HepG2 (cell line): ENCODE measurements at regions not wholly inside any gene's neighbourhood (a gene's known extent, or its start where the extent isn't known, plus 50 kb on each side); places are given as distances from the start of the nearest gene placed in this dataset.

Experiments
- ATAC-seq: fragments of 200-7000 bp; cut with Tn5 transposase; 3 replicates; pipeline ENCODE4 v1.9.1; 2020; ENCODE audit warnings: mild to moderate bottlenecking, moderate library complexity
- BruUV-seq: library from RNA; stranded (reverse); fragments of 400-500 nt; replicated peaks from 2 replicates; lab custom pipeline; 2021; lab: Mats Ljungman, UMichigan
- CTCF ChIA-PET: fragments of 300-600 bp; formaldehyde crosslinking; extraction: SDS; loops from one replicate; lab custom pipeline; 2021; ENCODE audit warnings: low total read pairs, inconsistent platforms, low intra/inter-chr PET ratio; lab: Yijun Ruan, JAX
- POLR2A ChIA-PET: fragments of 350-600 bp; sonication (Branson Sonifier 250); formaldehyde crosslinking; loops from one replicate; lab custom pipeline; 2020; ENCODE audit warnings: antibody characterized with exemption, inconsistent platforms; lab: Yijun Ruan, JAX
- DNase-seq: peaks from one replicate; pipeline ENCODE4 v3.0.0-alpha.2; 2015; ENCODE audit warnings: low spot score
- FAIRE-seq: peaks from 3 replicates; lab custom pipeline; 2011; peaks lifted over from hg19 to GRCh38; lab: Jason Lieb, UNC
- H2AFZ ChIP-seq: one replicate; pipeline ENCODE4 v1.6.1; 2011; ENCODE audit warnings: low read length, inconsistent platforms
- H3K27ac ChIP-seq: fragments of 300-600 bp; 3 replicates; pipeline ENCODE4 v1.8.0; 2011; ENCODE audit warnings: mixed run types, mild to moderate bottlenecking, mixed read lengths, low read length, inconsistent platforms; ENCODE audit not compliant: insufficient read depth; ENCODE audit errors: extremely low read length
- H3K27me3 ChIP-seq, 2 experiments: fragments of 200-600 bp in 1 of 2; 2 replicates in 1 of 2; 3 replicates in 1 of 2; pipeline versions ENCODE4 v1.6.0 to v1.8.0; 2011; ENCODE audit warnings: low read length in 2 of 2, mild to moderate bottlenecking in 2 of 2, moderate library complexity in 2 of 2, inconsistent platforms in 1 of 2; ENCODE audit not compliant: insufficient read depth in 2 of 2, control insufficient read depth in 1 of 2
- H3K36me3 ChIP-seq, 2 experiments: fragments of 200-600 bp in 1 of 2; replicated peaks in 1 of 2; 2 replicates in 1 of 2; 3 replicates in 1 of 2; pipeline versions ENCODE4 v1.5.1 to v1.8.0; 2011; ENCODE audit warnings: low read length in 2 of 2, inconsistent platforms in 1 of 2; ENCODE audit not compliant: insufficient read depth in 2 of 2, control insufficient read depth in 1 of 2
- H3K4me1 ChIP-seq: 2 replicates; pipeline ENCODE4 v1.5.1; 2012; ENCODE audit warnings: low read length, inconsistent platforms; ENCODE audit not compliant: insufficient read depth
- H3K4me2 ChIP-seq: 2 replicates; pipeline ENCODE4 v1.6.0; 2011; ENCODE audit warnings: low read depth, low read length, inconsistent platforms
- H3K4me3 ChIP-seq, 3 experiments: fragments of 200-600 bp in 1 of 3; sonication (generic), shearing (Covaris generic) in 1 of 3; replicated peaks in 1 of 3; 2 replicates each; pipeline ENCODE4 v1.5.1; 2011 to 2016; ENCODE audit warnings: low read length in 3 of 3, inconsistent platforms in 2 of 3, low read depth in 2 of 3, mild to moderate bottlenecking in 2 of 3, control low read depth in 1 of 3, mixed read lengths in 1 of 3; ENCODE audit not compliant: insufficient read depth in 1 of 3
- H3K79me2 ChIP-seq: one replicate; pipeline ENCODE4 v1.6.1; 2011; ENCODE audit warnings: low read length, inconsistent platforms; ENCODE audit not compliant: insufficient read depth
- H3K9ac ChIP-seq: 2 replicates; pipeline ENCODE4 v1.6.0; 2011; ENCODE audit warnings: mild to moderate bottlenecking, low read depth, low read length, inconsistent platforms; ENCODE audit not compliant: insufficient read depth
- H3K9me3 ChIP-seq: 2 replicates; pipeline ENCODE4 v1.5.1; 2012; ENCODE audit warnings: mild to moderate bottlenecking, low read length
- H4K20me1 ChIP-seq: 2 replicates; pipeline ENCODE4 v1.6.0; 2011; ENCODE audit warnings: inconsistent platforms, mild to moderate bottlenecking, low read length, moderate library complexity; ENCODE audit not compliant: insufficient read depth
- ERF ChIP-seq: IDR thresholded peaks from 2 replicates; pipeline ENCODE4 v1.6.1; 2018; ENCODE audit warnings: missing biosample characterization, missing genetic modification reagents
- ETS1 ChIP-seq: sonication (generic); formaldehyde crosslinking; IDR thresholded peaks from 2 replicates; pipeline ENCODE4 v1.4.0; 2020; ENCODE audit warnings: missing genetic modification reagents
- FOSL2 ChIP-seq: sonication (generic); formaldehyde crosslinking; IDR thresholded peaks from 2 replicates; pipeline ENCODE4 v1.4.0; 2020; ENCODE audit warnings: missing genetic modification reagents
- FOXP4 ChIP-seq: sonication (generic); formaldehyde crosslinking; IDR thresholded peaks from 2 replicates; pipeline ENCODE4 v1.4.0; 2020; ENCODE audit warnings: missing genetic modification reagents
- KDM5B ChIP-seq: sonication (generic); formaldehyde crosslinking; IDR thresholded peaks from 2 replicates; pipeline ENCODE4 v1.4.0; 2020; ENCODE audit warnings: missing genetic modification reagents, mild to moderate bottlenecking, borderline replicate concordance
- NFYC ChIP-seq: IDR thresholded peaks from 2 replicates; pipeline ENCODE4 v1.6.1; 2016; ENCODE audit warnings: missing genetic modification reagents, missing compliant biosample characterization
- RORA ChIP-seq: sonication (generic); formaldehyde crosslinking; IDR thresholded peaks from 2 replicates; pipeline ENCODE4 v1.5.0; 2020; ENCODE audit warnings: mild to moderate bottlenecking, missing genetic modification reagents, moderate library complexity
- ZBTB46 ChIP-seq: sonication (generic); formaldehyde crosslinking; IDR thresholded peaks from 2 replicates; pipeline ENCODE4 v1.4.0; 2020; ENCODE audit warnings: mild to moderate bottlenecking, missing genetic modification reagents, borderline replicate concordance
- ZNF775 ChIP-seq: sonication (generic); formaldehyde crosslinking; IDR thresholded peaks from 2 replicates; pipeline ENCODE4 v1.4.0; 2020; ENCODE audit warnings: missing genetic modification reagents, mild to moderate bottlenecking, moderate library complexity, borderline replicate concordance
- WGBS: methylation state at CpG from one replicate; pipeline ENCODE4 v1.1.6; 2017; ENCODE audit warnings: low lambda C conversion rate; 5-methylcytosine and 5-hydroxymethylcytosine counted together
- in situ Hi-C: cut with HindIII; loops from 2 replicates; pipeline ENCODE4 v1.10.0; 2017; ENCODE audit warnings: low pct_unique_long_range_greater_than_20kb; ENCODE audit not compliant: extremely low pct_ligation_motif_present
- intact Hi-C: fragments of 100-400 bp; cut with micrococcal nuclease; formaldehyde crosslinking; loops from one replicate; pipeline ENCODE4 v1.10.0; 2022; ENCODE audit not compliant: unreplicated experiment

GRCh38 chr3:74801924-74802323, 187.5 kb upstream of the CNTN3 start (continued):
- TF ChIP-seq ZBTB46 (CRISPR knock-in tag) (no peak), ERF (CRISPR knock-in tag) (no peak), FOXP4 (CRISPR knock-in tag) (no peak), ZNF775 (CRISPR knock-in tag) (no peak), NFYC (CRISPR knock-in tag) (no peak), ETS1 (CRISPR knock-in tag) (no peak), KDM5B (CRISPR knock-in tag) (no peak)
- TF ChIP-seq, all 625 proteins: peak for 0

GRCh38 chr3:74789111-74789510, 174.7 kb upstream of the CNTN3 start:
- no peaks in the 10 kb centered on the region for H3K4me1 ChIP-seq
- in situ Hi-C loops (no loop called here), intact Hi-C loops (no loop called here)
- POLR2A ChIA-PET = no interaction called here
- no peak overlapping the region for H3K4me2 ChIP-seq
- CTCF ChIA-PET = no interaction called here
- TF ChIP-seq FOSL2 (CRISPR knock-in tag) = peak; percentile 78
- TF ChIP-seq RORA = no peak
- 0% methylated on average over 3 of the region's 3 CpGs for WGBS
- no peak overlapping the region for H2AFZ ChIP-seq
- H3K27ac ChIP-seq = no peak overlapping the region
- H3K79me2 ChIP-seq = no peaks in the 10 kb centered on the region
- H3K36me3 ChIP-seq = no peaks in the 10 kb centered on the region
- no peak for FAIRE-seq
- no peak overlapping the region for H3K4me3 ChIP-seq
- no peak overlapping the region for H3K9ac ChIP-seq
- no peak for ATAC-seq
- DNase-seq = peak; percentile 26
- H3K9me3 ChIP-seq = peaks cover 25% of the 10 kb centered on the region
- no peaks in the 10 kb centered on the region for H3K27me3 ChIP-seq
- BruUV-seq = no TSS peak
- no peaks in the 10 kb centered on the region for H4K20me1 ChIP-seq
